WERI-Rb-1 (cell line): ENCODE measurements at regions not wholly inside any gene's neighbourhood (a gene's known extent, or its start where the extent isn't known, plus 50 kb on each side); places are given as distances from the start of the nearest gene placed in this dataset.
A peak's percentile ranks its signal among the peaks of the same experiment; 100 is the strongest.
"Not testable (repeated sequence)": the region's sequence is repeated elsewhere in the genome, so short reads cannot be mapped to it uniquely, and the experiment has no call there.

Experiments
- DNase-seq: peaks from one replicate; pipeline ENCODE4 v3.0.0-alpha.2; 2020
- H3K27ac ChIP-seq: fragments of 250-450 bp; sonication (Bioruptor Pico); 2 replicates; pipeline ENCODE4 v1.5.1; 2020; ENCODE audit warnings: mild to moderate bottlenecking, moderate library complexity
- H3K27me3 ChIP-seq: fragments of 250-450 bp; sonication (Bioruptor Pico); 2 replicates; pipeline ENCODE4 v1.5.1; 2021; ENCODE audit warnings: mild to moderate bottlenecking, low read depth, moderate library complexity; ENCODE audit not compliant: insufficient read depth, severe bottlenecking
- H3K36me3 ChIP-seq: fragments of 250-450 bp; sonication (Bioruptor Pico); 2 replicates; pipeline ENCODE4 v1.5.1; 2020; ENCODE audit warnings: mild to moderate bottlenecking, moderate library complexity
- H3K4me3 ChIP-seq: 2 replicates; pipeline ENCODE4 v1.5.1; 2011; ENCODE audit warnings: low read depth, mild to moderate bottlenecking, control low read depth, low read length
- H3K9me3 ChIP-seq: fragments of 250-450 bp; sonication (Bioruptor Pico); 2 replicates; pipeline ENCODE4 v1.5.1; 2021; ENCODE audit warnings: mild to moderate bottlenecking, moderate library complexity; ENCODE audit not compliant: severe bottlenecking
- TF ChIP-seq, protein P1 (sequence below): IDR thresholded peaks from 2 replicates; pipeline ENCODE4 v1.5.1; 2011; ENCODE audit warnings: low read depth, mild to moderate bottlenecking, control low read depth, inconsistent platforms, low read length

DNA sequence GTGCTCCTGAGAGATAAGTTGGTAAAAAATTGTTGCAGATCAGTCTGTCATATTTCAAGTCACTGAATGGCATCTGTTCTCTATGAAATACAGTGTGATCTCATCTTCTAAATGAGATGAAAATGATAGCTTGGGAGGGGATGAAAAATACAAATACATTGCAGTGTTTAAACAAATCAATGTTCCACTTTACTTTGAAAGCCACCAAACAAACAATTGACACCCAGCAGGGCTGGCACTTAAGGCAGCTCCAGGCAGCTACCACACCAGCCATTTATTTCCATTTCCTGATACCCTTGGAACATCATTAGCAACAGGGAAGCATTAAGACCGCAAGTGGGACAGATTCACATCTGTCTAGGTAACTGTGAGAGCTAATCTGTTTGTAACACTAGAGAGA is 827.6 kb upstream of the KIF2B start:
- Histone ChIP-seq H3K27ac (no peak overlapping the region), H3K4me3 (no peak overlapping the region), H3K36me3 (no peaks in the 10 kb centered on the region), H3K27me3 (no peaks in the 10 kb centered on the region), H3K9me3 (no peaks in the 10 kb centered on the region)
- no peak for DNase-seq
- TF ChIP-seq, protein P1, sequence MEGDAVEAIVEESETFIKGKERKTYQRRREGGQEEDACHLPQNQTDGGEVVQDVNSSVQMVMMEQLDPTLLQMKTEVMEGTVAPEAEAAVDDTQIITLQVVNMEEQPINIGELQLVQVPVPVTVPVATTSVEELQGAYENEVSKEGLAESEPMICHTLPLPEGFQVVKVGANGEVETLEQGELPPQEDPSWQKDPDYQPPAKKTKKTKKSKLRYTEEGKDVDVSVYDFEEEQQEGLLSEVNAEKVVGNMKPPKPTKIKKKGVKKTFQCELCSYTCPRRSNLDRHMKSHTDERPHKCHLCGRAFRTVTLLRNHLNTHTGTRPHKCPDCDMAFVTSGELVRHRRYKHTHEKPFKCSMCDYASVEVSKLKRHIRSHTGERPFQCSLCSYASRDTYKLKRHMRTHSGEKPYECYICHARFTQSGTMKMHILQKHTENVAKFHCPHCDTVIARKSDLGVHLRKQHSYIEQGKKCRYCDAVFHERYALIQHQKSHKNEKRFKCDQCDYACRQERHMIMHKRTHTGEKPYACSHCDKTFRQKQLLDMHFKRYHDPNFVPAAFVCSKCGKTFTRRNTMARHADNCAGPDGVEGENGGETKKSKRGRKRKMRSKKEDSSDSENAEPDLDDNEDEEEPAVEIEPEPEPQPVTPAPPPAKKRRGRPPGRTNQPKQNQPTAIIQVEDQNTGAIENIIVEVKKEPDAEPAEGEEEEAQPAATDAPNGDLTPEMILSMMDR: no peak

DNA sequence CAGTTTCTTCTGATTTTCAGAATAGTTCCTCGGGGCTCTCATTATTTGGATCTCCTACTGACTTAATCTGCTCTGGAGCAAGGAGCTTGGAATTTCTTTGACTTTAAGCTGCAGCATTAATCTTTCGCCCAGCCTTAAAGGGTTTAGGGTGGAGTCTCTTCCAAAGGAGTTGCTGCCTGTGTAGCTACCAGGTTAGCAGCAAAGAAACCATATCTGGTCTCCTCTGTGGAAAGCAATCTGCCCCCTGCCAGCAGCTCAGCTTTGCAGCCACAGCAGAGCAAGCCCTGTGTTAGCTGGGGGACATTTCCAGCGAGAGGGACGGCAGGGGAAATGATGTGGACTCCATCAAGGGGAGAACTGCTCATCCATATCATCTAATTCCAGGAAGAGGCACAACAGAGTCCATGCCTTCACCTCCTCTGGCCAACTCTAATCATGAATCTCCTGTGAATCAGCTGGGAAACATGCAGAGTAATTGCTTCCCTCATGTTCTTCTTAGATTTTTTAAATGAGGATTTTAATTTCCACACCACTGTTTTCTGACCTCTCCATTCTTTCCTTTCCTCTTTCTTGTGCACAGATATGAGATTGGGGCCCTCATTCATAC is 827.6 kb upstream of the CA10 start:
- no peak overlapping the region for H3K27ac ChIP-seq
- no peaks in the 10 kb centered on the region for H3K9me3 ChIP-seq
- TF ChIP-seq, protein P1: no peak
- no peaks in the 10 kb centered on the region for H3K36me3 ChIP-seq
- no peaks in the 10 kb centered on the region for H3K27me3 ChIP-seq
- peak; percentile 75 for DNase-seq
- no peak overlapping the region for H3K4me3 ChIP-seq

DNA sequence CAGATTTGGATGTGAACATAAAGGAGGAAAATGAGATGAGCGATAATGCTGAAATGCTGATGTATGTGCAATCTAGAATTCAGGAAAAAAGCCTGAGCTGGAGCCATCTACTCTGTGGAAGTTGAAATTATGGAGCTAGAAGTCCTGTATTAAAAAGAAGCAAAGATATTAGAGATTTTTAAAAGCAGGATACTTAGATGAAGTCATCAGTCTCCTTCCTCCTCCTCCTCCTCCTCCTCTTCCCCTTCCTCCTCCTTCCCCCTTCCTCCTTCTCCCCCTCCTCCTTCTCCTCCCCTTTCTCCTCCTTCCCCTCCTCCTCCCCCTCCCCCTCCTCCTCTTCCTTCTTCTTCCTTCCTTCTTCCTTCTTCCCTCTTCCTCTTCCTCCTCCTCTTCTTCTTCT is 823.8 kb upstream of the CA10 start:
- Histone ChIP-seq H3K27me3 (no peaks in the 10 kb centered on the region), H3K36me3 (no peaks in the 10 kb centered on the region), H3K27ac (no peak overlapping the region), H3K9me3 (no peaks in the 10 kb centered on the region), H3K4me3 (no peak overlapping the region)
- TF ChIP-seq, protein P1: no peak
- DNase-seq: no peak

DNA sequence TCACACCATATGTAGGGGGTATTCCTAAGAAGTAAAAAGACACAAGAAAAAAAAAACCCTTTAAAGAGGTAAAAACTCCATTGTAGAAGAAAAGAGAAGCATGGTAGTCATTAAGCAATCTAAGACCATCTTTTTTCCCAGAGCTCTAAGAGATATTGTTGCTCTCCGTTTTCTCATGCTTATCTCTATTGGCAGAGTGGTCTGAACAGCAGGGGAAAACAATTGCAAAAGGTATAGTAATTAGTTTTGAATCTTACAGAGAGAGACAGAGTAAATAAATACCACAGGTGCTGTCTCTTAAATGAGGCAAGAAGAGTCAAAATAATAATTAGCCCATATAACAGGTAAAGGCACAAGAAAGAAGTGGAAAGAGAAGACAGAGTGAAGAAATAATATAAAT is 821.4 kb upstream of the CA10 start:
- Histone ChIP-seq H3K4me3 (no peak overlapping the region), H3K9me3 (no peaks in the 10 kb centered on the region), H3K27me3 (no peaks in the 10 kb centered on the region), H3K27ac (no peak overlapping the region), H3K36me3 (no peaks in the 10 kb centered on the region)
- TF ChIP-seq, protein P1: no peak
- DNase-seq: no peak

DNA sequence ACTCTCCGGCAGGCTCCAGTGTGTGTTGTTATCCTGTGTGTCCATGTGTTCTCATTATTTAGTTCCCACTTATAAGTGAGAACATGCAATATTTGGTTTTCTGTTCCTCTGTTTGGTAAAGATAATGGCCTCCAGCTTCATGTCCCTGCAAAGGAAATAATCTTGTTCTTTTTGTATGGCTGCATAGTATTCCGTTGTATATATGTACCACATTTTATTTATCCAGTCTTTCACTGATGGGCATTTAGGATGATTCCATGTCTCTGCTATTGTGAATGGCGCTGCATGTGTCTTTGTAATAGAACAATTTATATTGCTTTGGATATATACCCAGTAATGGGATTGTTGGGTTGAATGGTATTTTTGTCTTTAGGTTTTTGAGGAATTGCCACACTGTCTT is 807.3 kb upstream of the CA10 start:
- Histone ChIP-seq H3K27ac (no peak overlapping the region), H3K4me3 (no peak overlapping the region), H3K36me3 (no peaks in the 10 kb centered on the region), H3K9me3 (no peaks in the 10 kb centered on the region), H3K27me3 (no peaks in the 10 kb centered on the region)
- TF ChIP-seq, protein P1: no peak
- DNase-seq: no peak

DNA sequence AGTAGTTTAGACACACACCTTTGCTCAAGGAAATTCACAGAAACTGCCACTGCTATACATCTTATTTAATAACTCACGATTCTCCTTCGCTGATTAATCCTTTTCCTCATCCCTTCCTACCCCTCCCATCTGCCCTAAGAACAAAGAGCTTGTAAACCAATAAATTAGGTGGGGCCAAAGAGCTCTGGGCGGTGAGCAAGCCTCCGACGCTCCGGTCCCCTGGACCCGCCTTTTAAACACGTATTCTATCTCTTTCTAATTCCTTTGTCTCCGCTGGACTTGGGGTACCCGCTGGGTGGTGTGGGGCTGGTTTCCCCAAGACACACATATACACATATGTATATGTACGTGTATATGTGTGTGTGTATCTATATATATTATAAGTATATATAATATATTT is 803.2 kb upstream of the CA10 start:
- not testable (repeated sequence) for DNase-seq, H3K27ac ChIP-seq, H3K9me3 ChIP-seq, H3K27me3 ChIP-seq, H3K36me3 ChIP-seq, H3K4me3 ChIP-seq
